Adrenal gland (tissue), 9 donors: ENCODE measurements at regions not wholly inside any gene's neighbourhood (a gene's known extent, or its start where the extent isn't known, plus 50 kb on each side); places are given as distances from the start of the nearest gene placed in this dataset.

Source experiments
- DNase-seq, 7 donors: peaks; one replicate each; pipeline ENCODE4 v3.0.0-alpha.2; 2019 to 2020
- H3K27ac ChIP-seq, 5 donors: fragments of 200-600 bp; sonication (generic) in 4 of 5; 1 replicate in 3 of 5; 2 replicates in 2 of 5; pipeline versions ENCODE4 v1.5.1 to v1.8.0; 2016 to 2020; ENCODE audit warnings: mild to moderate bottlenecking in 1 of 5
- H3K27me3 ChIP-seq: fragments of 200-600 bp; 2 replicates; pipeline ENCODE4 v1.8.0; 2021
- H3K36me3 ChIP-seq, 2 donors: fragments of 200-600 bp; replicated peaks in 1 of 2; 1 replicate in 1 of 2; 2 replicates in 1 of 2; pipeline versions ENCODE4 v1.5.1 to v1.8.0; 2018 to 2022
- H3K4me1 ChIP-seq, 2 donors: fragments of 200-600 bp; replicated peaks in 1 of 2; 1 replicate in 1 of 2; 2 replicates in 1 of 2; pipeline versions ENCODE4 v1.5.1 to v1.8.0; 2018 to 2021
- H3K4me3 ChIP-seq, 4 donors: fragments of 200-600 bp; sonication (generic) in 3 of 4; one replicate each; pipeline ENCODE4 v1.5.1; 2016 to 2018
- H3K9me3 ChIP-seq, 3 donors: fragments of 200-600 bp; sonication (generic) in 1 of 3; replicated peaks in 1 of 3; 1 replicate in 2 of 3; 2 replicates in 1 of 3; pipeline versions ENCODE4 v1.5.1 to v1.8.0; 2016 to 2021
- POLR2A ChIP-seq, 2 donors: fragments of 450-650 bp; IDR thresholded peaks; one replicate each; pipeline ENCODE4 v1.6.1; 2017; ENCODE audit warnings: antibody characterized with exemption in 2 of 2, mild to moderate bottlenecking in 2 of 2, moderate library complexity in 1 of 2
- WGBS, 4 donors: extraction: QIAGEN DNeasy Blood & Tissue Kit in 2 of 4; methylation state at CpG; one replicate each; pipeline versions ENCODE4 v1.1.5 to v1.1.7; 2013 to 2017; 5-methylcytosine and 5-hydroxymethylcytosine counted together
- intact Hi-C, 2 donors: fragments of 100-400 bp; cut with DNase I; formaldehyde crosslinking; loops; one replicate each; pipeline versions ENCODE4 v1.14.1 to v1.15.0; 2022 to 2023
- TF ChIP-seq, protein P1 (sequence below), 6 experiments: fragments of 450-650 bp in 4 of 6; fragments of 200-600 bp in 2 of 6; sonication (generic) in 1 of 6; IDR thresholded peaks; 1 replicate in 5 of 6; 2 replicates in 1 of 6; pipeline versions ENCODE4 v1.5.1 to v1.8.0; 2016 to 2021; ENCODE audit warnings: antibody characterized with exemption in 6 of 6, mild to moderate bottlenecking in 2 of 6, moderate library complexity in 1 of 6
- donor health status: healthy with polysubstance abuse.
- donor health status: Bipolar disorder and iron deficiency.
- donor health status: DM: yes; HTN: yes; CAD: no.
- donor health status: DM: no; HTN: no; CAD: no.
- donor health status: DM: no; HTN: no; CAD: no.

GRCh38 chrX:40844471-40844870 is 109.1 kb upstream of the MED14 start:
- Histone ChIP-seq H3K27me3 (peaks cover 7% of the 10 kb centered on the region), H3K4me3 (no peak overlapping the region), H3K36me3 (no peaks in the 10 kb centered on the region), H3K9me3 (no peaks in the 10 kb centered on the region), H3K27ac (no peak overlapping the region), H3K4me1 (no peaks in the 10 kb centered on the region)
- TF ChIP-seq, protein P1, sequence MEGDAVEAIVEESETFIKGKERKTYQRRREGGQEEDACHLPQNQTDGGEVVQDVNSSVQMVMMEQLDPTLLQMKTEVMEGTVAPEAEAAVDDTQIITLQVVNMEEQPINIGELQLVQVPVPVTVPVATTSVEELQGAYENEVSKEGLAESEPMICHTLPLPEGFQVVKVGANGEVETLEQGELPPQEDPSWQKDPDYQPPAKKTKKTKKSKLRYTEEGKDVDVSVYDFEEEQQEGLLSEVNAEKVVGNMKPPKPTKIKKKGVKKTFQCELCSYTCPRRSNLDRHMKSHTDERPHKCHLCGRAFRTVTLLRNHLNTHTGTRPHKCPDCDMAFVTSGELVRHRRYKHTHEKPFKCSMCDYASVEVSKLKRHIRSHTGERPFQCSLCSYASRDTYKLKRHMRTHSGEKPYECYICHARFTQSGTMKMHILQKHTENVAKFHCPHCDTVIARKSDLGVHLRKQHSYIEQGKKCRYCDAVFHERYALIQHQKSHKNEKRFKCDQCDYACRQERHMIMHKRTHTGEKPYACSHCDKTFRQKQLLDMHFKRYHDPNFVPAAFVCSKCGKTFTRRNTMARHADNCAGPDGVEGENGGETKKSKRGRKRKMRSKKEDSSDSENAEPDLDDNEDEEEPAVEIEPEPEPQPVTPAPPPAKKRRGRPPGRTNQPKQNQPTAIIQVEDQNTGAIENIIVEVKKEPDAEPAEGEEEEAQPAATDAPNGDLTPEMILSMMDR (IDR thresholded peaks at IDR 0.05) = no peak
- no peak for TF ChIP-seq POLR2A (IDR thresholded peaks at IDR 0.05)
- 57 to 100% (median 81%) methylated on average over 1 to 2 of the region's 2 CpGs for WGBS, 4 donors
- intact Hi-C loops = no loop called here
- no peak for DNase-seq

- intact Hi-C loops = no loop called here
- 17 to 47% (median 31%) methylated on average over 5 of the region's 5 CpGs for WGBS, 4 donors
- H3K36me3 ChIP-seq = no peaks in the 10 kb centered on the region
- DNase-seq = peak in 4 of 7 donors; percentile 14 to 46 (median 25)
- H3K27ac ChIP-seq = no peak overlapping the region
- TF ChIP-seq POLR2A (IDR thresholded peaks at IDR 0.05) = no peak
- TF ChIP-seq, protein P1 (IDR thresholded peaks at IDR 0.05) = no peak
- no peaks in the 10 kb centered on the region for H3K9me3 ChIP-seq
- no peaks in the 10 kb centered on the region for H3K4me1 ChIP-seq
- H3K4me3 ChIP-seq = no peak overlapping the region
- H3K27me3 ChIP-seq = peaks cover 11% of the 10 kb centered on the region
Observed at GRCh38 chrX:40845331-40845911, 110.1 kb upstream of the MED14 start.

- Histone ChIP-seq H3K36me3 (no peaks in the 10 kb centered on the region), H3K4me3 (no peak overlapping the region), H3K9me3 (no peaks in the 10 kb centered on the region), H3K27me3 (peaks cover 8% of the 10 kb centered on the region), H3K4me1 (no peaks in the 10 kb centered on the region), H3K27ac (no peak overlapping the region)
- intact Hi-C loops = no loop called here
- DNase-seq = no peak
- WGBS, 4 donors = 76 to 84% (median 80%) methylated on average over 5 of the region's 5 CpGs
- TF ChIP-seq, protein P1 (IDR thresholded peaks at IDR 0.05) = no peak
- no peak for TF ChIP-seq POLR2A (IDR thresholded peaks at IDR 0.05)
Observed at GRCh38 chrX:40849906-40850823, 114.8 kb upstream of the MED14 start.

DNA sequence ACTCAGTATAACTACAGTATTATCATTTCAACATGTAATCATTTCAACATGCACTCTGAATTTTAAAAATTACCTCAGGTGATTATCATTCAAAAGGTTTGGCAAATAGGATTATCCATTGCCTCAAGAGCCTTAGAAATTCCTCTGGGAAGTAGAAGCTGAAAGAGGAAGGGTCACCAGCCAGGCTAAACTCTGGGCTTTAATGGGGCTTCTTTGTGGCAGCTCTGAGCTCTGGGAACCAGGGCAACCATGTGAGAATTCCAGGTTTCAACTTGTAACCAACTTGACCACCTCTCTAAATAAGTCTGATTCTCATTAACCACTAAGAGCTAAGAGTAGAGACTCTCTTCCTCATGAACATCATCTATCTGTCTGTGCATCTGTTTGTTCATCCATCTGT is 117.2 kb upstream of the MED14 start:
- no peak overlapping the region for H3K4me3 ChIP-seq
- no peaks in the 10 kb centered on the region for H3K4me1 ChIP-seq
- DNase-seq = no peak
- no peaks in the 10 kb centered on the region for H3K36me3 ChIP-seq
- no peak overlapping the region for H3K27ac ChIP-seq
- H3K9me3 ChIP-seq = no peaks in the 10 kb centered on the region
- TF ChIP-seq POLR2A (IDR thresholded peaks at IDR 0.05) = no peak
- peaks cover 8% of the 10 kb centered on the region for H3K27me3 ChIP-seq
- intact Hi-C loops = no loop called here
